NCI-H524 treated with DMSO at 0.1 percent for 48 hours (cell line): ENCODE measurements at regions not wholly inside any gene's neighbourhood (a gene's known extent, or its start where the extent isn't known, plus 50 kb on each side); places are given as distances from the start of the nearest gene placed in this dataset.
"Not testable (repeated sequence)": the region's sequence is repeated elsewhere in the genome, so short reads cannot be mapped to it uniquely, and the experiment has no call there.

Experiments
- DNase-seq: peaks from one replicate; lab custom pipeline; 2025; lab: John Stamatoyannopoulos, UW

- no peak for DNase-seq
These were observed 122.0 kb upstream of the OSTN start for GRCh38 chr3:191076903-191077552.

GRCh38 chr3:191074511-191074910, 124.5 kb upstream of the OSTN start:
- no peak for DNase-seq

- DNase-seq = no peak
These were observed 128.2 kb upstream of the OSTN start for GRCh38 chr3:191070762-191071403.

GRCh38 chr3:191070201-191070600, 128.8 kb upstream of the OSTN start:
- no peak for DNase-seq

GRCh38 chr3:191068946-191069813, 129.9 kb upstream of the OSTN start:
- no peak for DNase-seq

- no peak for DNase-seq
These were observed 132.4 kb upstream of the OSTN start for GRCh38 chr3:191066669-191067068.

GRCh38 chr3:191065181-191065805, 133.7 kb upstream of the OSTN start:
- no peak for DNase-seq

GRCh38 chr3:191051037-191051436, 148.0 kb upstream of the OSTN start:
- no peak for DNase-seq

GRCh38 chr3:191047930-191048329, 151.1 kb upstream of the OSTN start:
- DNase-seq = no peak

- DNase-seq = no peak
These were observed 168.1 kb upstream of the OSTN start for GRCh38 chr3:191030929-191031328.

- no peak for DNase-seq
These were observed 168.0 kb upstream of the GMNC start for GRCh38 chr3:191030491-191030890.

- no peak for DNase-seq
These were observed 164.3 kb upstream of the GMNC start for GRCh38 chr3:191026746-191027145.

- no peak for DNase-seq
These were observed 158.4 kb upstream of the GMNC start for GRCh38 chr3:191020730-191021396.

- DNase-seq = peak; percentile 26
These were observed 157.4 kb upstream of the GMNC start for GRCh38 chr3:191019855-191020254.

- DNase-seq = not testable (repeated sequence)
These were observed 153.5 kb upstream of the GMNC start for GRCh38 chr3:191015960-191016359.

- DNase-seq = no peak
These were observed 145.6 kb upstream of the GMNC start for GRCh38 chr3:191008074-191008473.

- DNase-seq = no peak
These were observed 143.3 kb upstream of the GMNC start for GRCh38 chr3:191005790-191006189.

- DNase-seq = no peak
These were observed 141.2 kb upstream of the GMNC start for GRCh38 chr3:191003742-191004141.

- no peak for DNase-seq
These were observed 133.8 kb upstream of the GMNC start for GRCh38 chr3:190996181-190996775.

GRCh38 chr3:190995156-190995555, 132.7 kb upstream of the GMNC start:
- DNase-seq = no peak

GRCh38 chr3:190990898-190991297, 128.4 kb upstream of the GMNC start:
- DNase-seq = no peak

- no peak for DNase-seq
These were observed 126.7 kb upstream of the GMNC start for GRCh38 chr3:190989218-190989617.
